Stimulated activated CD4-positive, alpha-beta T cell treated with anti-CD3 and anti-CD28 coated beads, Interleukin-4, amount 100 ng/mL, for 1 hour (primary cell): ENCODE measurements at regions not wholly inside any gene's neighbourhood (a gene's known extent, or its start where the extent isn't known, plus 50 kb on each side); places are given as distances from the start of the nearest gene placed in this dataset.
"Not testable (repeated sequence)": the region's sequence is repeated elsewhere in the genome, so short reads cannot be mapped to it uniquely, and the experiment has no call there.

Source experiments
- DNase-seq: peaks from one replicate; pipeline ENCODE4 v3.0.0-alpha.2; 2020

DNA sequence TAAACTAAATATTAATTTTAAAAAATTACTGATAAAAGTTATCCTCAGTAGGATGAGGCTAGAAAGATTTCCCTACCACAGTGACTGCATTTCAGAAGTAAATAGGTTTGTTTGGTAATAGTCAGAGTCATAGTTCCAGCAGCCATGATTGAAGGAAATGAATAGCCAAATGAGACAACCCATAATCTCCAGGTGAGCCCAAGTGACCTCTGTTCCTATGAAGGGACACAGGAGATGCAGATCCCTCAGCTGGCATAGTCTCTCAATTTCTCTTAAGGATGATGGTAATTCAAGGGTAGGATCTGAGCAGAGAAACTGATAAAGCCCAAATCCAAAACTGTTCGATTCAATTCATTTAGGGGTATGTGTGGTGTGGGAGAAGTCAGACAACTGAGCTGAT is 461.8 kb downstream of the RAP2B start:
- DNase-seq = no peak

- DNase-seq = peak; percentile 12
These were observed 462.4 kb downstream of the RAP2B start for GRCh38 chr3:153624310-153625030.

- DNase-seq = no peak
These were observed 463.5 kb downstream of the RAP2B start for GRCh38 chr3:153625506-153625905.

DNA sequence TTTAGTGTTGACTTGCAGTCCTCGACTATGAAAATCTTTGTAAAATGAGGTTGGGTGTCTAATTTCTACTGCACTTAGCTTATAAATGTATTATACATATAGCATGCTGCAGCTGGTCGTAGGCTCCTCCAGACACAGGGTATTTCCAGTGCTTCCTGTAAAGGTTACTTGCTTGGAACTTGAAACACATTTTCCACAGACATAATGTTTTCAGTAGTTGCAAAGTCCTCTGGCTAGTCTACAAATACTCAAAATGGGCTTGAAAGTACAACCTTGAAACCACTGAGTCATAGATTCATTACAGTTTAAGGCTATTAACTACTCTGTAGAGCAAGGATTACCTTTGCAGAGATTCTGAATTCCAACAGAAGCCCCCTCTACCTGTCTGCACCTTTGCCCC is 464.1 kb downstream of the RAP2B start:
- no peak for DNase-seq

GRCh38 chr3:153628591-153628990 is 466.6 kb downstream of the RAP2B start:
- DNase-seq = no peak

DNA sequence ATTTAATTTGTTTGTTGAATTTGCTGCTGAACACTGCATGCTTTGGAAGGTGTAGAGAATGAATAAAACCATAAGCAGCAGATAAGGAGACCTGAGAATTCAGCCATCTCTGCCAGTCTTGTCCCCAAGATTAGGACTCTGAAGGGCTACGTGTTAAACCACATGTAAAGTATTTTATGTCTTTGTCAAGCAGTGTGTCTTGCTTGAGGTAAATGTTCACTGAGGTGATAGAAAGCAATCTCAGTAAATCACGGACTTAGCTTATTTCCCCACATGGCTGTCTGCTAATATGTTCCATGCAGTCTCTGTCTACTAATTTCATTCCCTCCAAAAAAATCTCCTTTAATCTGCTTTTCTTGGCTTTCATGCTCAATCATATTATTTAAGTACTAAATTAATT is 467.1 kb downstream of the RAP2B start:
- no peak for DNase-seq

- no peak for DNase-seq
These were observed 469.1 kb downstream of the RAP2B start for GRCh38 chr3:153631102-153631501.

- no peak for DNase-seq
These were observed 469.6 kb downstream of the RAP2B start for GRCh38 chr3:153631664-153632063.

GRCh38 chr3:153633407-153633806 is 471.4 kb downstream of the RAP2B start:
- DNase-seq = no peak

- DNase-seq = no peak
These were observed 472.7 kb downstream of the RAP2B start for GRCh38 chr3:153634683-153635082.

- DNase-seq = no peak
These were observed 477.6 kb downstream of the RAP2B start for GRCh38 chr3:153639631-153640030.

DNA sequence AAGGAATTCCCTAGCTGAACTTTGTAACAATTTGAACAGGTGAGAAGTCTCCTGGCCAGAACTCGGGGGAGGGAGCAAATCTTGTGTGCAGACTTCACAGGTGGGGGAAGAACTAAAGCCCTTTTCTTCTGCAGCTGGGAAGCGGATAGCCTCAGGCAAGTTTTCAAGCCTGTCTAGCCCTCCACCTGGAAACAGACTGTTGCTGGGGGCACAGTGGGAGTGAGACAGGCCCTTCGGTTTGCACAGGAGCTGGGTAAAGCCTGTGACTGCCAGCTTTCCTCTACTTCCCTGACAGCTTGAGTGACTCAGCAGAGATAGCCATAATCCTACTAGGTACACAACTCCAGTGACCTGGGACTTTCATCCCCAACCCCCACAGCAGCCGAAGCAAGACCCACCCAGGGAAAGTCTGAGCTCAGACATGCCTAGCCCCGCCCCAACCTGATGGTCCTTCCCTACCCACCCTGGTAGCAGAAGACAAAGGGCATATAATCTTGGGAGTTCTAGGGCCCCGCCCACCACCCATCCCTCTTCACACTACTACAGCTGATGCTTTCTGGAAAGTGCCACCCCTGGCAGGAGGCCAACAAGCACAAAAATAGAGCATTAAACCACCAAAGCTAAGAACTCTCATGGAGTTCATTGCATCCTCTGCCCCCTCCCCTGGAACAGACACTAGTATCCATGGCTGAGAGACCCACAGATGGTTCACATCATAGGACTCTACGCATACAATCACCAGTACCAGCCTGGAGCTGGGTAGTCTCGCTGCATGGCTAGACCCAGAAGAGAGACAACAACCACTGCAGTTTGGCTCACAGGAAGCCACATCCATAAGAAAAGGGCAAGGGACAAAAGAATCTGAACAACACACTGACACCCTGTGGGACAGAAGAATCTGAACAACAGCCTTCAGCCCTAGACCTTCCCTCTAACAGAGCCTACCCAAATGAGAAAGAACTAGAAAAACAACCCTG is 479.0 kb downstream of the RAP2B start:
- no peak for DNase-seq

DNA sequence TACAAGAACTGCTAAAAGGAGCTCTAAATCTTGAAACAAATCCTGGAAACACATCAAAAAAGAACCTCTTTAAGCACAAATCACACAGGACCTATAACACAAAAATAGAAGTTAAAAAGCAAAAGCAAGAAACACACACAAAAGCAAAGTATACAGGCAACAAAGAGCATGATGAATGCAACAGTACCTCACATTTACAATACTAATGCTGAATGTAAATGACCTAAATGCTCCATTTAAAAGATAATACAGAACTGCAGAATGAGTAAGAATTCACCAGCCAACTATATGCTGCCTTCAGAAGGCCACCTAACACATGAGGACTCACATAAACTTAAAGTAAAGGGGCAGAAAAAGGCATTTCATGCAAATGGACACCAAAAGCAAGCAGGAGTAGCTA is 478.6 kb upstream of the ARHGEF26 start:
- DNase-seq = not testable (repeated sequence)

DNA sequence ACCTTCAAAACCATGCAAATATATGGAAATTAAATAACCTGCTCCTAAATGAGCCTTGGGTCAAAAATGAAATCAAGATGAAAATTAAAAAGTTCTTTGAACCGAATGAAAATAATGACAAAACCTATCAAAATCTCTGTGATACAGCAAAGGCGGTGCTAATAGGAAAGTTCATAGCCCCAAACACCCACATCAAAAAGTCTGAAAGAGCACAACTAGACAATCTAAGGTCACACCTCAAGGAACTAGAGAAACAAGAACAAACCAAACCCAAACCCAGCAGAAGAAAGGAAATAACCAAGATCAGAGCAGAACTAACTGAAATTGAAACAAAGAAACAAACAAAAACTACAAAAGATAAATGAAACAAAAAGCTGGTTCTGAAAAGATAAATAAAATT is 477.7 kb upstream of the ARHGEF26 start:
- not testable (repeated sequence) for DNase-seq

DNA sequence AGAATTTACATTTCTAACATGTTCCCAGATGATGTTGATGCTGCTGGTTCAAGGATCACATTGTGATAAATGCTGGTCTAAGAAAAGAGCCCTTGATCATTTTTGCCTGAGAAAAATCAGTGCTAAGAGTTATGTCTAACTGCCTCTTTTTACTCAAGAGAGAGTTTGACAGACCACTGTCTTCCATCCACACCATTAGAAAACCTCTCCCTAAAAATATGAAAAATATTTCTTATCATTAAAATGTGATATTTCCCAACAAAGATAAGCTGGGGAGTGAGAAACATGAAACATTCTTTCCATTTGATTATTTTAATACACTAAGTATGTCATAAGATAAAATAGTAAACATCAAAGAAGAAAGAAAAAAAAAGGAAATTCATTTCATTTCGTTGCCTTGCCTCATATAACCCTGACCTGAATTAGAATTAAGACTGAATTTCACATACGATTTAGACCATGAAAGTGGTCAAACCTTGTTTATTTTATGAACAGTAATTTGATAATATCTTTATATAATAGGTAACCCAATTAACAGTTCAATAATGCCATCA is 471.8 kb upstream of the ARHGEF26 start:
- no peak for DNase-seq

GRCh38 chr3:153652076-153652475 is 469.1 kb upstream of the ARHGEF26 start:
- no peak for DNase-seq

- no peak for DNase-seq
These were observed 464.1 kb upstream of the ARHGEF26 start for GRCh38 chr3:153657046-153657445.

DNA sequence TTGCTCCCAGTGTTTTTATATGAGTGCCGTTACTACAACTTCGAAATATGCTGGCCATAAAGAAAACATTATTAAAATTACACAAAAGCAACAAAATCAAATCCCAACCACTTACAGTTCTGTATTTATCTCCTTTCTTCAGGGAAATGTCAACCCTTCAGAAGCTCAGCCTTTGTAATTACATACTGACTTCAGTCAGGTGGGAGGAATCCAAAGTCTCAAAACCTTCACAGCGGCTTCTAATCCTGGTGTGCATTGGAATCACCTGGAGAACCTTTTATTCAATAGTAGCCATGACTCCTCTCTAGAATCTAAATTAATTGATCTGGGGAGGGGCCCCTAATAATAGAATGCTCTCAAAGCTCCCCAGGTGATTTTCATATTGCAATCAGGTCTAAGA is 463.7 kb upstream of the ARHGEF26 start:
- DNase-seq = no peak

DNA sequence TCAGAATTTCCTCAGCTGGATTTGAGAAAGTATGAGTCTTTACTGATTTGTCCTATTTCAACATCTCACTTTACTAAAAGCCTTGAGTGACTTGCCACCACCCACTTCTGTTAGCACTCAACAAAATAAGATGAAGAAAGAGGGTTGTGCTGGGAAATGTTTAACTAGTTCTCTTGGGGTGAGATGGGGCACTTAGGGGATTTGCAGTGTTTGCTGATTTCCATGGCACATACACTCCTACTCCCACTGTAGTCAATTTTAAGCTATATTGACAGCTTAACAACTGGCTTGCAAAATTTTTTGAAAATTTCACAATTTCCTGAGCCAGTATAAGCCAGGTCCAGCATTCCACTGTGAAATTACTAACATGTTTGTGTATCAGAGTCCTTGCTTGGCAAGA is 463.1 kb upstream of the ARHGEF26 start:
- no peak for DNase-seq

GRCh38 chr3:153666991-153667740 is 454.0 kb upstream of the ARHGEF26 start:
- DNase-seq = no peak

GRCh38 chr3:153669527-153669926 is 451.7 kb upstream of the ARHGEF26 start:
- DNase-seq = no peak

DNA sequence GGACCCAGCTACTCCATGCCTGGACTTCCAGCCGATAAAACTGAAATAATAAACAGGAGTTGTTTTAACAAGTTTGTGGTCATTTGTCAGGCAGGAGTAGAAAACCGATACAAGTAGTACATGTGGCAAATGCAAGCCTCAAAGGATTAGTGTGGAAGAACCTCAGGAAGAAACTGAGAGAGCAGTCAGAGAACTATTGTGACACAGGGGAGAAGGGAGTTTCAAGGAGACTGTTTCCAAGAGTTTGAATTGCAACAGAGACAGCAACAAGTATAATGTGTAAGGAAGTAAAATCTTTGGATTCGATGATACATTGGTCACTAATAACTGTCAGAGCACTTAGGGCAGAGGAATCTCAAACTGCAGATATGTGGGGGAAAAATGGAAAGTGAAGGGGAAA is 450.6 kb upstream of the ARHGEF26 start:
- no peak for DNase-seq

GRCh38 chr3:153673853-153674252 is 447.3 kb upstream of the ARHGEF26 start:
- no peak for DNase-seq
